Progenitor cell of endocrine pancreas (in vitro differentiated cells): ENCODE measurements at regions not wholly inside any gene's neighbourhood (a gene's known extent, or its start where the extent isn't known, plus 50 kb on each side); places are given as distances from the start of the nearest gene placed in this dataset.

Source experiments
- DNase-seq: peaks from one replicate; pipeline ENCODE4 v3.0.0; 2021; ENCODE audit warnings: low spot score; ENCODE audit not compliant: unreplicated experiment
- H3K27ac Mint-ChIP-seq: 2 replicates; pipeline ENCODE4 v1.8.0; 2021; ENCODE audit warnings: mild to moderate bottlenecking, moderate library complexity, mixed read lengths
- H3K27me3 Mint-ChIP-seq: 2 replicates; pipeline ENCODE4 v1.8.0; 2021; ENCODE audit warnings: mixed read lengths
- H3K36me3 Mint-ChIP-seq: 2 replicates; pipeline ENCODE4 v1.8.0; 2022; ENCODE audit warnings: mixed read lengths; ENCODE audit not compliant: insufficient read depth
- H3K4me1 Mint-ChIP-seq: 2 replicates; pipeline ENCODE4 v1.8.0; 2021; ENCODE audit warnings: low read depth, mixed read lengths
- H3K4me3 Mint-ChIP-seq: 2 replicates; pipeline ENCODE4 v1.8.0; 2021; ENCODE audit warnings: low read depth, mild to moderate bottlenecking, moderate library complexity, mixed read lengths
- H3K9me3 Mint-ChIP-seq: 2 replicates; pipeline ENCODE4 v1.8.0; 2021; ENCODE audit warnings: low read depth, mixed read lengths
- CTCF ChIP-seq: fragments of 200-600 bp; sonication (generic); IDR thresholded peaks from one replicate; pipeline ENCODE4 v1.5.0; 2021; ENCODE audit warnings: antibody characterized with exemption, mild to moderate bottlenecking; ENCODE audit not compliant: unreplicated experiment

- H3K4me1 Mint-ChIP-seq: peaks cover 21% of the 10 kb centered on the region
- TF ChIP-seq CTCF: no peak
- peaks cover 6% of the 10 kb centered on the region for H3K27me3 Mint-ChIP-seq
- H3K4me3 Mint-ChIP-seq: no peak overlapping the region
- no peaks in the 10 kb centered on the region for H3K36me3 Mint-ChIP-seq
- no peak for DNase-seq
- H3K9me3 Mint-ChIP-seq: no peaks in the 10 kb centered on the region
- no peak overlapping the region for H3K27ac Mint-ChIP-seq
Observed at GRCh38 chr17:74152591-74153455, 50.7 kb upstream of the RPL38 start.

- Mint-ChIP-seq H3K36me3 (no peaks in the 10 kb centered on the region), H3K4me3 (no peak overlapping the region), H3K27me3 (peaks cover 6% of the 10 kb centered on the region), H3K9me3 (no peaks in the 10 kb centered on the region), H3K4me1 (peaks cover 21% of the 10 kb centered on the region), H3K27ac (peak overlapping the region; percentile 49)
- DNase-seq: no peak
- TF ChIP-seq CTCF: no peak
Observed at GRCh38 chr17:74153456-74153810, 50.0 kb upstream of the RPL38 start.
